HG03521 (cell line): ENCODE measurements at regions not wholly inside any gene's neighbourhood (a gene's known extent, or its start where the extent isn't known, plus 50 kb on each side); places are given as distances from the start of the nearest gene placed in this dataset.

Source experiments
- ATAC-seq: cut with Tn5 transposase; IDR thresholded peaks from one replicate; pipeline ENCODE4 v1.9.1; 2021; ENCODE audit warnings: mild to moderate bottlenecking, moderate library complexity; ENCODE audit not compliant: unreplicated experiment

DNA sequence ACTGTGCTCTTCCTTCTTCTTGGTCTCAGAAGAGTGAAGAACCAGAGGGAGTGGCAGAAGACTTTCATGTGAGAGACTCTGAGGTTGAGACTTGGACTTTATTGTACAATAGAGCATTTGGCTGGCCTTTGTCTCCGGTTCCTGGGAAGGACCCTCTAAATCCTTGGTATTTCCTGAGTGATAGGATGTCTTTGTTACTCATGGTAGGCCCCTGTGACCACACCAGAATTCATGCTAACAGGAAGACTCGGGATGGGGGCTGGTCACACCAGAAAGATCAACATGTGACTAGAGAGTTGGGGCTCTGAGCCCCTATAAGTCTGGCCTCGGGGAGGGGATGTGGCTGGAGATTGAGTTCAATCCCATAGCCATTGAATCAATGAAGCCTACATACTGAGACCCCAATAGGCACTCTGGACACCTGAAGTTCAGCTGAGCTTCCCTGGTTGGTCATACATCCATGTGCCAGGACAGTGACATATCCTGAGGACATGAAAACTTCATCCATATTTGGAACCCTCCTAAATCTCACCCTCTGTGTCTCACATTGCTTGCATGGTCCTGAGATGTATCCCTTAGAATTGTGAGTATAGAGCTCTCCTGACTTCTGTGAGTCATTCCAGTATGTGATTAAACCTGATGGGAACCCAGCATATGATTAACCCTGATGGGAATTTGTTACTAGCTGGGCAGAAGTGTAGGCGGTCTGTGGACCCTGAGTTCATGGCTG is 201.7 kb downstream of the GADD45G start:
- ATAC-seq = no peak

DNA sequence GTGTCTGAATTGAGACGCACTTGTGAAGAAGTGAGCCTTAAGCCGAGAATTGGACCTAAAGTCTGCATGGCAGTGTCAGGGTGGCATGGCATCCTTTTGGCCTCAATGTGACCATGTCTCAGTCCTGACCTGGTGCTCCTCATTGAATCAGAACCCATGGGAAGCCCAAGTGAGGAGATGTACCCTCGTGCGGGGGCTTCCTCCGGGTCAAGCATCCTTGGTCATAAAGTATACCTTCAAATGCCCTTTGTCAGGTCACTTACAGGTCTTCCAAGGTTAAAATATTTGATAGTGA is 202.2 kb downstream of the GADD45G start:
- ATAC-seq = no peak

DNA sequence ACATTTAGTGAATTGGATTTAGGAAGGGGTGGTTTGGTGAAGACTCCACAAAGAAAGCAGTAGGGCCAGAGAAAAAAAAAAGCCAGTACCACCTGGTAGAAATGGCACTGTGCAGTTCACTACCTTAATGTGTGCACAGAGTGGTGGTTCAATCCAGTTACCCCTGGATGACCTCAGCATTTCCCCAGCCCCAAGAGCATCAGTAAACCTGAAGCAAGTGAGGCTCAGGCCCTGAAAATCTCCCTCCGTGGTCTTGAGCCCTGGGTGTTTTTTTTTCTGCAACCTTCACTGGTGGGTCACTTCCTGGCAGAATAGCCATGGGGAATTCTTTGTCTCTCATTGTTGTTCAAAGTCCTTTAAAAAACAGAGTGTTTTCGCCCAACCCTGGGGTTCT is 202.9 kb downstream of the GADD45G start:
- ATAC-seq = no peak

DNA sequence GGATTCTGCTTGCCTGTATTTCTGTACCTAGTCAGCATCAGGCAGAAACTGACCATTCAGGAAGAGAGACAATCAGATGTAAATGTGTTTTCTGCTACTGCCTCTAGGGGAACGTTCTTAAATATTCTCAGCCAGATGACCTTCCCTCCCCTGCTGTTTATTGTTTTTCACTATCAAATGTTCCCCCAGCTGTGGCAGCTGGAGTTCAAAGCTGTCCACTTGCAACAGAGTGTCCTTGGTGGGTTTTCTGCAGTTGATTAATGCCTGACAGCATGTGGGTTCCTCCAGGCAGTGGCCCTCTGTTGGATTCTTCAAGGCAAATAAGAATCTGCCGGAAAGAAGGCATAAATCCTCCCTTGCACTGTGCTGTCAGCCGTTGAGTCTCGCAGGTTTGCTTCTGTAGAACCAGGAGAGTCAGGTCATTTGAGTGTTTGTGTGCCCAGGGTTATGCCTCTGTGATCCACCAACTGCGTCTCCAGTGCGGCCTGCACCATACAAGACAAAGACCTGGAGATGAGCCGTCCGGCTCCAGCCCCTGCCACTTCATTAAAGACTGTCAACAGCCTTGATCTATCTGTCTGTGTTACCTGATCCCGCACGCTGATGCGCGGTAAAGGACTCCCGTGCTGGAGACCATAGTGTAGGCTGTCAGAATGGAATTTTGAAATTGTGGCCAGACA is 203.4 kb downstream of the GADD45G start:
- ATAC-seq = no peak

DNA sequence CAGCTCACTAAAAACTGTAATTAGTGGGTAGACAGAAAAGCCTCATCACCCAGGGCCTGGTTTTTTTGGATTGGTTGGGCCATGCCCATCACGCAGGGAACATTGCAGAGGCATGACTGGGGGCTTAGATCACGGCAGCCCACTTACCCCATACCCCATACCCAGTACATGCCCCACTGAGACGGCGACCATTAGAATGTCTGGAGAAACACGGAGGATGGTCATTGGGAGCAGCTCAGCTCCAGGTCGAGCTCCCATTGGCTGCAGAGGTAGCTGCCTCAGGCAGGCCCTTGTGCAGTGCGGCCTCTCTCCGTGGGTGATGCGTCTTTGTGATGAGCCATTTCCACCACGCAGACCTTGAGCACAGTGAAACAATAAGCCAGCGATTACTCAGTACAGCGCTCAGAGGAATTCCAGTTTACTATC is 204.0 kb downstream of the GADD45G start:
- ATAC-seq = no peak

DNA sequence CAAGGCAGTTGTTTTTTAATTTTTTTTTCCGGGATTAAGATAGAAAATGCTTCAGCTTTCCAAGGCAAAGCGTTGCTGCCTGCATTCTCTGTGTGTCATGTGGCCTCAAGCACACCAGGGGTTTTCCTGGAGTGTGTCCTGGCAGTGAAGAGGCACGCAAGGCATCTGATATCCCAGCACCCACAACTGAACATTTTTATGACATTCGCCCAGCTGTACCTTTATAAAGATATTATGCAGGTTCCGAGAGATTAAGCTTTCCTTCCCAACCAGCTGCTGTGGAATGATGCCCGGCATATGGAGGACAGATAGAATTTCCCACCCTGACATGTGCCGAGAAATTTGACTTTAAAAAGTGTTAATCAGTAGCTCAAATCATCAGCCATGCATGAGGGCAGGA is 205.6 kb downstream of the GADD45G start:
- no peak for ATAC-seq

DNA sequence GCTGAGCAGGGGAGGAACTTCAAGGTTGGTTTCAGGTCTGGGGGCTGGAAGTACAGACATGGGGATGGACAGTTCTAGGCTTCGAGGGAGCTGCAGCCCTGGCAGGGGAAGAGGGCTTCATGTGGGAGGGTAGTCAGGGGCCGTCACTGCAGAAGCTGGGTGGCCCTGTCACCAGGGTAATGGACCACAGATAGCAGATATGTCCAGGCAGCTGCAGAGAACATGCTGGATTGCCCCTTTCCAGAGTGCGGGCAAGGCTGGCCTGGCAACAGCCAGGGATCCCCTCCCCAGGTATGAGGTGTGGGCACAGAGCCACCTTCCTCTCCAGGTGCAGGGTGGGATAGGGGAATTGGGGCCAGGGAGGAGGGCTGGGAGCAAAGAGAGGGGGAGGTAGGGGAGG is 206.5 kb downstream of the GADD45G start:
- ATAC-seq = no peak

DNA sequence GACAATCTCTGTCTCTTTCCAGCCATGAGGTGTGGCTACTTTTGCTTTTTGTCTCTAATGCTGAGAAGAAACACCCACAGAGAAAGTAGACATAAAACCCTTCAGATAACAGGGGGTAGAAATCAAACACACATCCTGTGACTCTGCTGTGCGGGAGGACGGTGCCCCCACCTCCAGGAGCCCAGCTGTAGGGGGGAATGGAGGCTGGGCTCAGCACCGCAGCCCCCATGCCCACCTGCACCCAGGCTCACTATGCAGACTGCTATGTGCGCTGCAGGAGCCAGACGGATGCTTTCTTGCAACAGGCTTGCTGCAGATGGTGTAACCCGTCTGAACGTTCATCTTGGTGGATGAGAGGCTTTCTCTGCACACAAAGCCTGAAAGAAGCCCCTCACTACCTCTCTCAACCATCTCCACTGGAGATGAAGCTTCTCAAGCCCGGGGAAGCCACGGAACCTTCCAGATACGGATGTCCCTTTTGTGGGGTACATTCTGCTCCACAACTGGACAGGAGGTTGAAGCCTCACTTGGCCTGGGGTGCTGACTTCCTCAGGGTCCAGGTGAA is 207.2 kb downstream of the GADD45G start:
- no peak for ATAC-seq

DNA sequence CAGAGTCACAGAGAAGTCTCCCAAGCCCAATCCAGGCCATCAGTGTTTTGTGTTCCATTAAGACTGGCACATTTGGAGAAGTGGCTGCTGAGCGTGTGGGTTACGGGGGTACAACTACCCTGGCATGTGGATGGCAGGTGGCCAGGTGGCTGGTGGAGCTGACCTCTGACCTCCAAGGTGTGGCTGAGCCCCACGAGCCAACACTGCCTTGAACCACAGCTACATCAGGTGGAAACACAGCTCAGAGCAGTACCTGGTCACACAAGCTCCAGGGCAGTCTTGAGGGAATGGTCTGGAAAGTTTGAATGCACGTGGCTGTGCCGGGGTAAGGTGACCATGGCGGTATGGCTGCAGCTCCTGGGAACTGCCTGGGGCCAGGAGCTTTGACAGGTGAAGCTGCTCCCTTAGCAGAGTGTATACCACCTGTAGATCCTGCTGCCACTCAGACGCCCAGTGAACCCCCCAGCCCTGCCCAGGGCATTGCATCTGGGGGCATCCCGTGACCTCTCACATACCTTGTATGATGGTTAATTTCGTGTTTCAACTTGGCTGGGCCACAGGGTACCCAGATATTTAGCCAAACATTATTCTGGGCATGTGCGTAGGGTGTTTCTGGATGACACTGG is 207.9 kb downstream of the GADD45G start:
- no peak for ATAC-seq

DNA sequence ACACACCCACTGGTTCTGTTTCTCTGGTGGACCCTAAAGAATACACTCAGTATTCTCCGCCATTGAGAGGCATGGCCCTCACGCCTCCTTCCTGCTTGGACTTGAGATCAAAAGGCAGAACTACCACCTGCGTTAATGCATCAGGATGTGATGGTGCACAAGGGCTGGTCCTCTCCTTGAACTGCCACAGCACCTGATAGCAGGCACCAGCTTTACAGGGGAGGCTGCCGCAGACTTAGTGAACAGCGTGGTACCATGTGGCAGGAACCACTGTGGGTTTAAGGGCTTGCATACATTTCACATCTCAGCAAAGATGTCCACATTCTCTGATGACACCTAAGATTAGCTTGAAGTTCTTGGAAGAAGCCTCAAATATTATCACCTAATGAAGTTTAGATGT is 208.7 kb downstream of the GADD45G start:
- no peak for ATAC-seq

DNA sequence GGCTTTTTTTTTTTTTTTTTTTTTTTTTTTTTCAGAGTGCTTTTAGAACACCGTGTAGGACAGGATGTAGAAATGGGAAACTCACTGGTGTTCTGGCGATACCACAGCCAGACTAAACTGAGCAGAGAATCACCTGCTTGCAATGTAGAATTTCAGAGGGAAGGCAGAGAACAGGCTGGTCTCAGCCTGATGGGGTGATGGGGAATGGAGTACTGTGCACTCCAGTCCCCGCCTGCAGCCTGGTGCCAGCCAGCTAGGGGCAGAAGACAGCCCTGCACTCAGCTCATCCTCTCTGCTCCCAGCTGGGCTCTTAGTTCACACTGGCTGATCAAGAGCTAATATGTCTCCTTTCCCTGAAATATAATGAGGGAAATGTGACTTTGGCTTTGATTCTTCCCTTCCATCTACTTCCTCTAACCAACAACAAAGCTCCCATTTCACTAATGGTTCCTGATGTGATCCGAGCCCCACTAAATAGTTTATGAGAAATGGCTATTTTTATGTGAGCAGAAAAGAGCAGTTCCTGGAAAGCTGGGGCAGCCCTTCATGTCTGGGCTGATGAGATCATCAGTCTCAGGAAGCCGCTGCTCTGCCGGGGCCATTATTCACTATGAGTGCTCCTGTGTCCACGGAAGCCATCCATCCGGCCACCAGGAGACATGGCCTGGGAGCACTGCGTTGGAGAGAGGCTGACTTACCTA is 209.7 kb downstream of the GADD45G start:
- no peak for ATAC-seq

DNA sequence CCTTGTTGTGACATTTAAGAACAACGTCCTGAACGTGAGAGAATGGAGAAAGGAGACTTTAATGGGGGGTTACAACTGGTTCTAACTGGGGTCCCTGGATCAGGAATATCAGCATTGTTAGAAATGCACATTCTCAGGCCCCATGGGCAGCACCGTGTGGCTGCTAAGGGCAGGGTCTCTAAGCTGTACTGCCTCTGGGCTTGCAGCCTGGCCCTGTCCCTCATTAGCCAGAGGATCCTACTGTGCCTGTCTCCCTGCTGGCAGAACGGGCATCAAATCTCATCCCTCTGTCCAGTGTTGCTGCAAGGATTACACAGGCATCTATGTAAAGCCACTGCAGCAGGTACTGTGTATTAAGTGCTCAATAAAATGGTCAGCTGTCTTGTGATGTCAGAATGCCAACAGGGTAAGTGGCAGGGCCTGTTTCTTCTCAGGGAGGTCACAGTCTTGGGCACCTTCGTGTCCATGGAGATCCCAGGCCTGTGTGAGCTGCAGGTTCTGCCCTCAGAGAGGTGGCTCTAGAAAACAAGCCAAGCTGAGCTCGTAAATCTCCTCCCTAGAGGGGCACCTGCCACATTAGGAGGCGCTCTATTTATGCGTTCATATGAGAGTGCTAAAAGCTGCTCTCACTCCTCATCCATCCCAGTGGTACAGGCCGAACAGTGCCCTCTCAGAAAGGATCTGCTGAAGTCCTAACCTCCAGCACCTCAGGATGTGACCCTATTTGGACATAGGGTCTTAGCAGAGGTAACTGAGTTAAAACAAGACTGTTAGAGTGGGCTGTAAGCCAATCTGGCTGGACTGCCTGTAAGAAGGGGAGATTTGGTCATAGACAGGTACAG is 210.5 kb downstream of the GADD45G start:
- peak; percentile 33 for ATAC-seq

DNA sequence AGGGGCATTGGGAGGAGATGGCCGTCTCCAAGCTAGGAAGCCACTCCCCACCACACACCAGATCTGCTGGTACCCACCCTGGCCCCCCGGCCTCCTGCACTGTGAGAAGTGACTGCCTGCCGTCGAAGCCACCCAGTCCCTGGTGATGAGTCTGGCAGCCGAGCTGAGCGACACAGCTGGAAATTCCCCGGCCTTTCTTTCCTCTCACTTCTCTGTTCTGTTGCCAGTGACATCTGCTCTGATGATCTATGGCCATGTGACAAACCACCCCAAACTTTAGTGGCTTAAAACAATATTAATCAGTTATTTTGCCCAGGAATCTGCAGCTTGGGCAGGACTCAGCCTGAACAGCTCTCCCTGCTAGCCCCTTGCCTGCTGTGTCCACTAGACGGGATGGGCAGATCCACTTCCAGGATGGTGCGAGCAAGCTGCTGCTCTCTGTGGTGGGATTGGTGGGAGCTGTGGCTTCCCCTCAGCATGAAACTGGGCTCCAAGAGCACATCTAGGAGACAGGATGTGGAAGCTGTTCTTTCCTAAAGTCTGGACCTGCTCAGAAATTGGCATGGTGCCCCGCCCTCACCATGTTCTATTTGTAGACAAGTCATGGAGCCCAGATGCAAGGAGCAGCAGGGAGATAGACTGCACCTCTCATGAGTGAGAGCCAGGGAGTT is 211.2 kb downstream of the GADD45G start:
- ATAC-seq = peak; percentile 88

DNA sequence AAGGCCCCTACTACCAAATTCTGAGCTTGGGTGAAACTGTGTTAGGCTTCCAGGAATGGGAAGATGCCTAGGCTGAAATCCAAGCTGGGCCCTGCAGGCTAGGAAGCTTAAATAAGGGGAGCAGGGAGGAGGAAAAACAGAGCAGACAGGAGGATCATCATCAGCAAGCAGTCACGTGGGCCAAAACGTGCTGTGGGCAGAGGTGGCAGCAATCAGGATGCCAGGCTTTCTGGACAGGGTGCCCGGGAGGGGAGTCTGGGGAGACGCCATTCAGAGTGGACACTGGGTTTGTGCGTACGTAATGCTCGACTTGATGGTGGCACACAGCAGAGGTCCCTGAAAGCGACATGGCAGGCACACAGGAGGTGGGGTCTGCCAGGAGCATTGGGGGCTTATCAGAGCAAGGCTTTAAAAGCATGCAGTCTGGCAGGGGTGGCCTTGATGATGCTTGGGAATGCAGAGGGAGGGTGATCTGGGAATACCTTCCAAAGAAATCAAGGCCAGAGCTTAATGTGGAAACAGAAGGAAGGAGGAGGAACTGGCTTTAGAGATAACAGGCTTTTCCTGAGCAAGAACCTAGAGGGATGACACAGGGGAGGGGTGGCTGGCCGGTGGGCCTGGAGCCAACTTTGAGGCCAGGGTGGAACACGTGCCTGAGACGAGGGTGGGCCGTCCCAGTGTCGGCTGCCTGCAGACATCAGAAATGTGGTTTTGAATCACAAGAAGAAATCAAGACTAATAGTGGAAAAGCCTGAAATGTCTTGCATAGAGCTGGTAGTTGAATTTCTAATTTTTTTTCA is 212.5 kb downstream of the GADD45G start:
- ATAC-seq = no peak

DNA sequence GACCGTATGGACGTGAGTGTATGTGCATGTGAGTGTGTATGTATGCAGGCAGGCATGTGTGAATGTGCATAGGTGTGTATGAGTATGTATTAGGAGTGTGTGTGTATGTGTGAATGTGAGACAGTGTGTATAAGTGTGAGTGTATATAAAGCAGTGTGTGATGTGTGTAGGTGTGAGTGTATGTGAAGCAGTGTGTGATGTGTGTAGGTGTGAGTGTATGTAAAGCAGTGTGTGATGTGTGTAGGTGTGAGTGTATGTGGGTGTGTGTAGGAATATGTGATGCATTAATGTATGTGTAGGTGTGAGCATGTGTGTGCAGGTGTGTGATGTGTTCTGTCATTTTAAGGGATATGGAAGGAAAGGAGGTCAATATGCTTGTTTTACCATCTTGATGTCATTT is 215.5 kb downstream of the GADD45G start:
- no peak for ATAC-seq

DNA sequence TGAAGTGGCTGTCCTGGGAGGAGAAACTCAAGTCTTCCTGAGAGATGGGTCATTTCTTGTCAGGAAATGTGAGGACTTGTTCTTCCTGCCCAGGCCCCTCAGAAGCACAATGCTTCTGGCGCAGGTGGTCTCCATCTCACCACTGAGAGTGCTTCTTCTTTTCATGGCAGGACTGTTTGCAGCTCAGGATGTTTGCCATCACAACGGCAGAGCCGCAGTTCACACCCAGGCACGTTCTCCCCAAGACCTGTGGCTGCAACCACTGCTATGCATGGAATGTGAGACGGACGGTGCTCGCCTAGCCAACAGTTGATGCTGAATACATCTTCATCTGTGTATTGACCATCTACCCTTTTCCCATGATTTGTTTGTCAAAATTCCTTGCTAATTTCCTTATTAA is 216.3 kb downstream of the GADD45G start:
- ATAC-seq = no peak

DNA sequence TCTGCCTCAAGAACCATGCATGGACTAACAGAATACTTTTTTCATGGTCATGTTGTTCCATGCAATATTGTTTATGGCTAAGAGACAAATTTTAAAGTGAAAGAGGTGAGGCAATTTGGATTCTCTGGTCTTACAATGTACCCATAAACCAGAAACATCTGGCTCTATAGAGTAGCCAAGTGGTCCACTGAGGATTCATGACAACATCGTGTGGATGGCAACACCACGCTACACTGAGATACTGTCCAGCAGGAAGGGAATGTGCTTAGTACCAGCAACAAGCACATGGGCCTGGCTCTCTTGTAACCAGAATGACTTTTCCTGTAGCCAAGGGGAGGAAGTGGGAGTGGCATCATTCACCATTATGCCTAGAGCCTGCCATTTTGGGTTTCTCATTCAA is 218.2 kb downstream of the GADD45G start:
- no peak for ATAC-seq

DNA sequence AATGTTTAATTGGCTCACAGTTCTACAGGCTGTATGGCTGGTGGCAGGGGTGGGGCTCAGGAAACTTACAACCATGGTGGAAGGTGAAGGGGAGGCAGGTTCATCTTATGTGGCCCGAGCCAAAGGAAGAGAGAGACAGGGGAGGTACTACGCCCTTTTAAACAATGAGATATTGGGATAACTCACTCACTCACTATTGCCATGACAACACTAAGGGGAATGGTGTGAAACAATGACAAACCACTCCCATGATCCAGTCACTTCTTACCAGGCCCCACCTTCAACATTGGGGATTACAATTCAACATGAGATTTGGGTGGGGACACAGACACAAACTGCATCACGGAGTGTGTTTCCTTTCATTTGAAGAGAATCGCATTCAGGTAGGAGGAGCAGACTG is 220.9 kb downstream of the GADD45G start:
- ATAC-seq = no peak

DNA sequence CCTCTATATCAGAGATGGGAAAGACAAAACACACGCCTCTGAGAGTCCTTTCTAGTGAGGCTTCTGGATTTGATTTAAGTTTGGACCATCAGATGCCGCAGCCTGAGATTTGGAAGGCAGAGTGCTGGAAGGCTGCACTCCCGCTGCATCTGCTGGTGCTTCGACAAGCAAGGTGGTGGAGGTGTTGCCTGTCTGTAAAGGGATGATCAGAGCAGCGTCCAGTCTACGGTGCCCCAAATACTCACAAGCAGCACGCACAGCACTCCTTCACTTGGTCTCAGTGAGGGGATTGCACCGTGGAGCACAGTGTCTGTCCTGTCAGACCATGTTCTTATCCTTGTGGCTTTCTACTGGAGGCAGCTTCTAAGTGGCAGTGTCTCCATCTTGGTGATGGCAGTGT is 221.4 kb downstream of the GADD45G start:
- ATAC-seq = no peak
